GM19455 (cell line): ENCODE measurements at regions not wholly inside any gene's neighbourhood (a gene's known extent, or its start where the extent isn't known, plus 50 kb on each side); places are given as distances from the start of the nearest gene placed in this dataset.

Source experiments
- ATAC-seq: cut with Tn5 transposase; IDR thresholded peaks from one replicate; pipeline ENCODE4 v1.9.1; 2021; ENCODE audit not compliant: unreplicated experiment

GRCh38 chr5:73339711-73340110 is 108.9 kb downstream of the FOXD1 start:
- no peak for ATAC-seq

GRCh38 chr5:73339051-73339575 is 109.5 kb downstream of the FOXD1 start:
- ATAC-seq = no peak

- ATAC-seq = no peak
These were observed 110.1 kb downstream of the FOXD1 start for GRCh38 chr5:73338256-73339050.

- no peak for ATAC-seq
These were observed 110.9 kb downstream of the FOXD1 start for GRCh38 chr5:73337586-73338255.

GRCh38 chr5:73336366-73336765 is 112.2 kb downstream of the FOXD1 start:
- ATAC-seq = no peak

- ATAC-seq = no peak
These were observed 114.5 kb downstream of the FOXD1 start for GRCh38 chr5:73333944-73334703.

GRCh38 chr5:73330613-73331012 is 118.0 kb downstream of the FOXD1 start:
- ATAC-seq = no peak

GRCh38 chr5:73328640-73329039 is 119.9 kb downstream of the FOXD1 start:
- no peak for ATAC-seq

- no peak for ATAC-seq
These were observed 120.6 kb downstream of the FOXD1 start for GRCh38 chr5:73327908-73328455.

GRCh38 chr5:73325546-73325945 is 123.0 kb downstream of the FOXD1 start:
- ATAC-seq = no peak

- ATAC-seq = no peak
These were observed 125.1 kb downstream of the FOXD1 start for GRCh38 chr5:73323466-73323865.

- ATAC-seq = no peak
These were observed 126.0 kb downstream of the FOXD1 start for GRCh38 chr5:73322437-73323076.

- ATAC-seq = no peak
These were observed 126.7 kb downstream of the FOXD1 start for GRCh38 chr5:73321757-73322436.

GRCh38 chr5:73319036-73319435 is 129.5 kb downstream of the FOXD1 start:
- ATAC-seq = no peak

- ATAC-seq = no peak
These were observed 130.3 kb downstream of the FOXD1 start for GRCh38 chr5:73318308-73318719.

- no peak for ATAC-seq
These were observed 131.1 kb downstream of the FOXD1 start for GRCh38 chr5:73317523-73317922.

GRCh38 chr5:73314395-73315257 is 134.0 kb downstream of the FOXD1 start:
- ATAC-seq = no peak

GRCh38 chr5:73312872-73313510 is 135.6 kb downstream of the FOXD1 start:
- no peak for ATAC-seq
